A673 (cell line): ENCODE measurements at regions not wholly inside any gene's neighbourhood (a gene's known extent, or its start where the extent isn't known, plus 50 kb on each side); places are given as distances from the start of the nearest gene placed in this dataset.

Experiments used
- BruUV-seq: library from RNA; stranded (reverse); fragments of 400-500 nt; replicated peaks from 2 replicates; lab custom pipeline; 2021; lab: Mats Ljungman, UMichigan
- CTCF ChIA-PET: fragments of 300-600 bp; sonication (Branson Sonifier 250); formaldehyde crosslinking; loops from one replicate; lab custom pipeline; 2022; ENCODE audit warnings: antibody characterized with exemption; lab: Charles Lee
- POLR2A ChIA-PET: fragments of 300-600 bp; sonication (Branson Sonifier 250); formaldehyde crosslinking; loops from one replicate; lab custom pipeline; 2022; ENCODE audit warnings: antibody characterized with exemption; ENCODE audit not compliant: low non-redundant PET; lab: Charles Lee
- DNase-seq: peaks from one replicate; pipeline ENCODE4 v3.0.0-alpha.2; 2015; ENCODE audit warnings: low spot score
- H3K27ac ChIP-seq: fragments of 200-600 bp; sonication (generic); 2 replicates; pipeline ENCODE4 v1.5.1; 2016; ENCODE audit warnings: mixed run types, low read depth, mild to moderate bottlenecking, mixed read lengths, antibody characterized with exemption, low read length; ENCODE audit not compliant: poor library complexity, severe bottlenecking
- H3K27me3 ChIP-seq: fragments of 200-600 bp; sonication (generic); replicated peaks from 2 replicates; pipeline ENCODE4 v1.6.1; 2017; ENCODE audit warnings: mixed run types, low read depth, mild to moderate bottlenecking, mixed read lengths, antibody characterized with exemption, low read length; ENCODE audit not compliant: insufficient read depth, poor library complexity
- H3K36me3 ChIP-seq: fragments of 200-600 bp; sonication (generic); 2 replicates; pipeline ENCODE4 v1.6.1; 2016; ENCODE audit warnings: mixed run types, mild to moderate bottlenecking, mixed read lengths, antibody characterized with exemption, low read length; ENCODE audit not compliant: insufficient read depth, poor library complexity, severe bottlenecking
- H3K4me1 ChIP-seq: fragments of 200-600 bp; sonication (generic); 2 replicates; pipeline ENCODE4 v1.6.1; 2017; ENCODE audit warnings: mixed run types, mild to moderate bottlenecking, mixed read lengths, antibody characterized with exemption, low read length; ENCODE audit not compliant: insufficient read depth, poor library complexity, severe bottlenecking
- H3K4me3 ChIP-seq: fragments of 200-600 bp; sonication (generic); 2 replicates; pipeline ENCODE4 v1.5.1; 2016; ENCODE audit warnings: low read depth, mixed run types, mild to moderate bottlenecking, mixed read lengths, low read length; ENCODE audit not compliant: poor library complexity, severe bottlenecking
- H3K9me3 ChIP-seq: fragments of 200-600 bp; sonication (generic); 2 replicates; pipeline ENCODE4 v1.6.1; 2016; ENCODE audit warnings: mixed run types, low read depth, mild to moderate bottlenecking, mixed read lengths, antibody characterized with exemption, low read length; ENCODE audit not compliant: poor library complexity, severe bottlenecking
- EZH2 ChIP-seq: fragments of 200-600 bp; sonication (generic); IDR thresholded peaks from 2 replicates; pipeline ENCODE4 v1.6.1; 2017; ENCODE audit warnings: borderline replicate concordance, low read depth, mild to moderate bottlenecking, mixed read lengths, antibody characterized with exemption, low read length; ENCODE audit not compliant: poor library complexity, severe bottlenecking
- intact Hi-C: fragments of 100-400 bp; cut with micrococcal nuclease; formaldehyde crosslinking; loops from one replicate; pipeline ENCODE4 v1.10.0; 2022; ENCODE audit not compliant: unreplicated experiment
- TF ChIP-seq, protein P1 (sequence below): fragments of 300-800, 200-600 bp; sonication (generic); conservative IDR thresholded peaks from 2 replicates; pipeline ENCODE4 v1.5.1; 2017; ENCODE audit warnings: low read depth, mild to moderate bottlenecking, antibody characterized with exemption, low read length, moderate library complexity, mixed read lengths

DNA sequence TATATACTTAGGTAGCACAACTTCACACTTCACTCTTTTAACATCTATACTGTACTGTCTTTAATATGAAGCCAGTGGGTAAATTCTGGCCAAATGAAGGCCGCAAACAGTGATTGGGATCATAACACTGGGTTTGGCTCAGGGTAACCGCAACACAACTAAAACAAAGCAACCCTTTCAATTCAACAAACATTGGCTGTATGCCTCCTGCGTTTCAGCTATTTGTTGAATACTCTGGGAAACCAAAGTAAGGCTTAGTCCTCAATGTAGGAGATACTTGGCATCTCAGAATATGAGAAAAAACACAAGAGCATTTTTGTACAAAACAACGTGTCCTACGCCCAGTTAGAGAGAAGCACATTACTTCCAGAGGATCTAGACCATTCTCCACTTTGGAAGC lies 693.3 kb upstream of the KLHL29 start:
- H3K27me3 ChIP-seq = no peaks in the 10 kb centered on the region
- intact Hi-C loops = no loop called here
- no peaks in the 10 kb centered on the region for H3K9me3 ChIP-seq
- no TSS peak for BruUV-seq
- no peaks in the 10 kb centered on the region for H3K4me1 ChIP-seq
- DNase-seq = no peak
- H3K4me3 ChIP-seq = no peak overlapping the region
- H3K27ac ChIP-seq = no peak overlapping the region
- CTCF ChIA-PET = interaction anchor here (0.6 kb wide), 1 partner anchor 97 kb away, joined by 3 read pairs; no protein-coding TSS in a partner anchor
- TF ChIP-seq, protein P1, sequence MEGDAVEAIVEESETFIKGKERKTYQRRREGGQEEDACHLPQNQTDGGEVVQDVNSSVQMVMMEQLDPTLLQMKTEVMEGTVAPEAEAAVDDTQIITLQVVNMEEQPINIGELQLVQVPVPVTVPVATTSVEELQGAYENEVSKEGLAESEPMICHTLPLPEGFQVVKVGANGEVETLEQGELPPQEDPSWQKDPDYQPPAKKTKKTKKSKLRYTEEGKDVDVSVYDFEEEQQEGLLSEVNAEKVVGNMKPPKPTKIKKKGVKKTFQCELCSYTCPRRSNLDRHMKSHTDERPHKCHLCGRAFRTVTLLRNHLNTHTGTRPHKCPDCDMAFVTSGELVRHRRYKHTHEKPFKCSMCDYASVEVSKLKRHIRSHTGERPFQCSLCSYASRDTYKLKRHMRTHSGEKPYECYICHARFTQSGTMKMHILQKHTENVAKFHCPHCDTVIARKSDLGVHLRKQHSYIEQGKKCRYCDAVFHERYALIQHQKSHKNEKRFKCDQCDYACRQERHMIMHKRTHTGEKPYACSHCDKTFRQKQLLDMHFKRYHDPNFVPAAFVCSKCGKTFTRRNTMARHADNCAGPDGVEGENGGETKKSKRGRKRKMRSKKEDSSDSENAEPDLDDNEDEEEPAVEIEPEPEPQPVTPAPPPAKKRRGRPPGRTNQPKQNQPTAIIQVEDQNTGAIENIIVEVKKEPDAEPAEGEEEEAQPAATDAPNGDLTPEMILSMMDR = no peak
- TF ChIP-seq EZH2 = no peak
- POLR2A ChIA-PET = no interaction called here
- no peaks in the 10 kb centered on the region for H3K36me3 ChIP-seq

DNA sequence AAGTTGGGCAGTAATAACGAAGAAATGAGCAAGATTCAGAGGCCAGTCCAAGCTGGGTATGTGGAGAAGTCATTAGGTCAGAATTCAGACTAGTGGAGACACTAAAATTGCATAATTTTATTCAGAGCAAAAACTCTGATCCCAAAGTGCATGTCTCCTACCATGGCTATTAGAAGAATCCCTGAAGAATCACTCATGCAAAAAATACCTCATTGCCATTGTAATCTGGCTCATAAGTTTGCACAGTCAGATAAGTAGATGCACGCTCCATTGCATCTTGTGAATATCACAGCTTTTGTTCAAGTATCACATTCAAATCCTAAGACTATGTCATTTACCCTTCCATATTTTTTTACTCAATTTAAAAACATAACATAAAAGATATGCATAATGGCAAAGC lies 692.2 kb upstream of the KLHL29 start:
- no peak overlapping the region for H3K27ac ChIP-seq
- BruUV-seq = no TSS peak
- H3K4me3 ChIP-seq = no peak overlapping the region
- TF ChIP-seq, protein P1 = no peak
- no peak for TF ChIP-seq EZH2
- no peaks in the 10 kb centered on the region for H3K27me3 ChIP-seq
- intact Hi-C loops = no loop called here
- no peaks in the 10 kb centered on the region for H3K9me3 ChIP-seq
- no peaks in the 10 kb centered on the region for H3K4me1 ChIP-seq
- no peak for DNase-seq
- no peaks in the 10 kb centered on the region for H3K36me3 ChIP-seq
- ChIA-PET POLR2A (no interaction called here), CTCF (no interaction called here)

DNA sequence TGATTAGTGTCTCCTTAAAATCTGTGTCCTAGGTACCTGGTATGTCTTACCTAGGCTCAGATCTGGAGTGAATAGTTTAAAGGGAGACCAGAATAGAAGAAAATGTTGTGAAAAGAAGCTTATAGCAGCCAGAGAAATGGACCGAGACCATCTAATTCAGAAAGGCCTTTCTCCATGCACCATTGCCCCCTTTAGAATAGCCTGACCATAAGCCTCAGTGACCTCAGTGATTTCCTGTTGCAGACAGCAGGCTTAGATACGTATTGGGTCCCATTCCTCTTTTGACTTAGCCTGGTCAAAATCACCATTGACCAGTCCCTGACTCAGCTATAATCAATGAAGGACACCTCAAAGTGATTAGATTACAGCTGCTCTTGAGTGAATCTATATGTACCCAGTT lies 690.7 kb upstream of the KLHL29 start:
- CTCF ChIA-PET = no interaction called here
- no peaks in the 10 kb centered on the region for H3K36me3 ChIP-seq
- no peak for DNase-seq
- intact Hi-C loops = no loop called here
- H3K27ac ChIP-seq = no peak overlapping the region
- no peaks in the 10 kb centered on the region for H3K4me1 ChIP-seq
- TF ChIP-seq, protein P1 = no peak
- TF ChIP-seq EZH2 = no peak
- no peaks in the 10 kb centered on the region for H3K9me3 ChIP-seq
- POLR2A ChIA-PET = no interaction called here
- peaks cover 3% of the 10 kb centered on the region for H3K27me3 ChIP-seq
- no peak overlapping the region for H3K4me3 ChIP-seq
- BruUV-seq = no TSS peak
